ENCODE measurements at regions not wholly inside any gene's neighbourhood (a gene's known extent, or its start where the extent isn't known, plus 50 kb on each side); places are given as distances from the start of the nearest gene placed in this dataset.

DNA sequence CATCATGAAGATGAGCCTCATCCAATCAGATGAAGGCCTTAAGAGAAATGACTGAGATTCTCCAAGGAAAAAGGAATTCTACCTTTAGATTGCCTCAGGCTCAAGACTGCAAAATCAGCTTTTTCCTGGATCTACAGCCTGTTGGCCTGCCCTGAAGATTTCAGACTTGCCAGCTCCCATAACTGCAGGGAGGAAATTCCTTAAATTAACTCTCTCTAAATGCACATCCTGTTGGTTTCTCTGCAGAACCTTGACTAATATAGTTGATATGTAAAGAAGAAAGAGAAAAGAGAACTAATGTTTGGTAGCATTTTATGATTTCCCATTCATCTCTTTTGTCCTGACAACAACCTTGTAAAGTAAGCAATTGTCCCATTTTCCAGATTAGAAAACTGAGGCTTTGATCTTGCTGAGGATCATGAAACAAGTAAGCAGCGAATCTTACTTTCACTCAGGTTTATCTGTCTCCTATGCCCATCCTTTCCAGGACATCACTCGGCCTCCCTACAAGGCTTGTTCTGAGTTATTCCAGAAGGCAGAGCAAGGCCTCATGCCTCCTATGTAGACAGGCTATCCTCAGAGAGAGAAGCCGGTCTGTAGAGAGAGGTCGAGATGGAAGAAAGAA is 115.0 kb upstream of the LDB2 start:
- TF ChIP-seq POLR2AphosphoS5 (IDR thresholded peaks at IDR 0.05) (no peak), POLR2A (IDR thresholded peaks at IDR 0.05) (no peak)
- TF ChIP-seq, protein P1, sequence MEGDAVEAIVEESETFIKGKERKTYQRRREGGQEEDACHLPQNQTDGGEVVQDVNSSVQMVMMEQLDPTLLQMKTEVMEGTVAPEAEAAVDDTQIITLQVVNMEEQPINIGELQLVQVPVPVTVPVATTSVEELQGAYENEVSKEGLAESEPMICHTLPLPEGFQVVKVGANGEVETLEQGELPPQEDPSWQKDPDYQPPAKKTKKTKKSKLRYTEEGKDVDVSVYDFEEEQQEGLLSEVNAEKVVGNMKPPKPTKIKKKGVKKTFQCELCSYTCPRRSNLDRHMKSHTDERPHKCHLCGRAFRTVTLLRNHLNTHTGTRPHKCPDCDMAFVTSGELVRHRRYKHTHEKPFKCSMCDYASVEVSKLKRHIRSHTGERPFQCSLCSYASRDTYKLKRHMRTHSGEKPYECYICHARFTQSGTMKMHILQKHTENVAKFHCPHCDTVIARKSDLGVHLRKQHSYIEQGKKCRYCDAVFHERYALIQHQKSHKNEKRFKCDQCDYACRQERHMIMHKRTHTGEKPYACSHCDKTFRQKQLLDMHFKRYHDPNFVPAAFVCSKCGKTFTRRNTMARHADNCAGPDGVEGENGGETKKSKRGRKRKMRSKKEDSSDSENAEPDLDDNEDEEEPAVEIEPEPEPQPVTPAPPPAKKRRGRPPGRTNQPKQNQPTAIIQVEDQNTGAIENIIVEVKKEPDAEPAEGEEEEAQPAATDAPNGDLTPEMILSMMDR (IDR thresholded peaks at IDR 0.05) = no peak
